ENCODE measurements at regions not wholly inside any gene's neighbourhood (a gene's known extent, or its start where the extent isn't known, plus 50 kb on each side); places are given as distances from the start of the nearest gene placed in this dataset.

DNA sequence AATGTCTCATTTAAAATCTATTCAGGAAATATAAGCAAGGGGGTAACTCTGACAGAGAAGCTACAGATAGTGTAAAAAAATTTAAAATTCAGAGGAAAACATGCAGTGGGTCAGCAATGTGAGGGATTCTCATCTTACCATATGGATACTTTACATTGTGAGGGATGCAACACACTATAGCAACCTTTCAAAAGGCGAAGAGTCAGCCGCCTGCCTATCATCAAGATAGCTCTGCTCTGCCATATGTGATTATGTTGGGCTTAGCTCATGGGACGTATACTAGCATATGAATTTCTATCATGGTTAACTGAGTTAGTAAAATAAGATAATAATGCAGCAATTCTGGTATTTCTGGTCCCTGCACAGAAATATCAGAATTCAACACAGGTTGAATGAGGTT lies 130.9 kb downstream of the MAP3K7 start:
- Histone ChIP-seq H3K27me3 (ENCODE audit: control insufficient read depth in 2 of 2, insufficient read depth in 2 of 2, low read length in 2 of 2) (no peaks in the 10 kb centered on the region), H3K36me3 (ENCODE audit: control insufficient read depth in 2 of 2, extremely low read depth in 1 of 2, insufficient read depth in 2 of 2, low read length in 2 of 2) (no peaks in the 10 kb centered on the region), H3K9ac (replicated peaks; ENCODE audit: extremely low read depth, insufficient read depth, low read length) (no peak overlapping the region), H3K9me1 (replicated peaks; ENCODE audit: control insufficient read depth, extremely low read depth, insufficient read depth, low read length) (no peaks in the 10 kb centered on the region), H3K4me1 (ENCODE audit: control insufficient read depth, extremely low read depth, insufficient read depth, low read length) (no peaks in the 10 kb centered on the region), H3K9me3 (replicated peaks; ENCODE audit: control insufficient read depth, insufficient read depth, low read length) (no peaks in the 10 kb centered on the region), H3K79me2 (ENCODE audit: control insufficient read depth, insufficient read depth, low read length) (no peaks in the 10 kb centered on the region), H4K20me1 (replicated peaks; ENCODE audit: control insufficient read depth, extremely low read depth, insufficient read depth, low read length) (no peaks in the 10 kb centered on the region), H3K4me3 (replicated peaks in 1 of 3; ENCODE audit: insufficient read depth in 1 of 3, low read depth in 1 of 3, low read length in 3 of 3) (no peak overlapping the region), H3K4me2 (ENCODE audit: insufficient read depth, low read length) (no peak overlapping the region), H3K27ac (ENCODE audit: insufficient read depth, low read depth, low read length) (no peak overlapping the region), H2AFZ (ENCODE audit: low read depth, low read length) (no peak overlapping the region)
- no peak for FAIRE-seq
- no peak for TF ChIP-seq FOS (IDR thresholded peaks at IDR 0.05; ENCODE audit: borderline replicate concordance, insufficient read depth, low read length)
- TF ChIP-seq, protein P1, sequence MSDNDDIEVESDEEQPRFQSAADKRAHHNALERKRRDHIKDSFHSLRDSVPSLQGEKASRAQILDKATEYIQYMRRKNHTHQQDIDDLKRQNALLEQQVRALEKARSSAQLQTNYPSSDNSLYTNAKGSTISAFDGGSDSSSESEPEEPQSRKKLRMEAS (IDR thresholded peaks at IDR 0.05; ENCODE audit: insufficient read depth, insufficient read length), result no peak
- no peak for TF ChIP-seq GATA2 (IDR thresholded peaks at IDR 0.05; ENCODE audit: insufficient read depth, insufficient read length, low read depth, low read length)
- TF ChIP-seq POLR2AphosphoS5 (IDR thresholded peaks at IDR 0.05; ENCODE audit: insufficient read depth, low read depth, low read length), result no peak
- TF ChIP-seq MYC (IDR thresholded peaks at IDR 0.05; ENCODE audit: low read depth, low read length), result no peak
- TF ChIP-seq EZH2 (IDR thresholded peaks at IDR 0.05; ENCODE audit: borderline replicate concordance, low read depth, low read length, severe bottlenecking), result no peak
- no peak for TF ChIP-seq POLR2A (IDR thresholded peaks at IDR 0.05; ENCODE audit: low read depth, low read length)
- no peak for TF ChIP-seq JUN (IDR thresholded peaks at IDR 0.05; ENCODE audit: borderline replicate concordance, insufficient read depth, insufficient read length, low read depth)
- TF ChIP-seq, protein P2, sequence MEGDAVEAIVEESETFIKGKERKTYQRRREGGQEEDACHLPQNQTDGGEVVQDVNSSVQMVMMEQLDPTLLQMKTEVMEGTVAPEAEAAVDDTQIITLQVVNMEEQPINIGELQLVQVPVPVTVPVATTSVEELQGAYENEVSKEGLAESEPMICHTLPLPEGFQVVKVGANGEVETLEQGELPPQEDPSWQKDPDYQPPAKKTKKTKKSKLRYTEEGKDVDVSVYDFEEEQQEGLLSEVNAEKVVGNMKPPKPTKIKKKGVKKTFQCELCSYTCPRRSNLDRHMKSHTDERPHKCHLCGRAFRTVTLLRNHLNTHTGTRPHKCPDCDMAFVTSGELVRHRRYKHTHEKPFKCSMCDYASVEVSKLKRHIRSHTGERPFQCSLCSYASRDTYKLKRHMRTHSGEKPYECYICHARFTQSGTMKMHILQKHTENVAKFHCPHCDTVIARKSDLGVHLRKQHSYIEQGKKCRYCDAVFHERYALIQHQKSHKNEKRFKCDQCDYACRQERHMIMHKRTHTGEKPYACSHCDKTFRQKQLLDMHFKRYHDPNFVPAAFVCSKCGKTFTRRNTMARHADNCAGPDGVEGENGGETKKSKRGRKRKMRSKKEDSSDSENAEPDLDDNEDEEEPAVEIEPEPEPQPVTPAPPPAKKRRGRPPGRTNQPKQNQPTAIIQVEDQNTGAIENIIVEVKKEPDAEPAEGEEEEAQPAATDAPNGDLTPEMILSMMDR (IDR thresholded peaks at IDR 0.05; ENCODE audit: extremely low read depth in 1 of 2, insufficient read depth in 1 of 2, low read depth in 1 of 2, low read length in 2 of 2), result no peak
- ChIA-PET CTCF (interaction anchor here (0.7 to 3.4 kb wide), 4 partner anchors 46 to 516 kb away, joined by 3 to 17 read pairs (median 4); no protein-coding TSS in a partner anchor), POLR2A (no interaction called here)
- DNase-seq (ENCODE audit: low read depth, low spot score), result no peak
- no TSS peak for BruUV-seq (replicated peaks)
- intact Hi-C loops (cut with micrococcal nuclease) (no loop called here), dilution Hi-C loops (cut with MboI; ENCODE audit: extremely low pct_ligation_motif_present, low sequenced_read_pairs) (no loop called here)

Data from endothelial cell of umbilical vein (primary cell).